Mononuclear cell (primary cell): ENCODE measurements at regions not wholly inside any gene's neighbourhood (a gene's known extent, or its start where the extent isn't known, plus 50 kb on each side); places are given as distances from the start of the nearest gene placed in this dataset.

Source experiments
- H3K27me3 ChIP-seq: 2 replicates; pipeline ENCODE4 v1.6.0; 2011; ENCODE audit warnings: low read length, control low read depth; ENCODE audit not compliant: insufficient read depth
- H3K4me1 ChIP-seq: 2 replicates; pipeline ENCODE4 v1.5.1; 2011; ENCODE audit warnings: mild to moderate bottlenecking, low read length, control low read depth; ENCODE audit not compliant: insufficient read depth
- H3K4me3 ChIP-seq: 2 replicates; pipeline ENCODE4 v1.5.1; 2011; ENCODE audit warnings: mild to moderate bottlenecking, low read length, moderate library complexity
- H3K9me3 ChIP-seq: 2 replicates; pipeline ENCODE4 v1.5.1; 2011; ENCODE audit warnings: low read depth, mild to moderate bottlenecking, control low read depth, low read length

GRCh38 chr12:124396544-124397398 lies 101.9 kb downstream of the RFLNA start:
- no peaks in the 10 kb centered on the region for H3K9me3 ChIP-seq
- H3K27me3 ChIP-seq: no peaks in the 10 kb centered on the region
- H3K4me3 ChIP-seq: no peak overlapping the region
- peaks cover 23% of the 10 kb centered on the region for H3K4me1 ChIP-seq

GRCh38 chr12:124395986-124396385 lies 101.1 kb downstream of the RFLNA start:
- Histone ChIP-seq H3K27me3 (no peaks in the 10 kb centered on the region), H3K4me3 (no peak overlapping the region), H3K4me1 (peaks cover 31% of the 10 kb centered on the region), H3K9me3 (no peaks in the 10 kb centered on the region)

GRCh38 chr12:124395284-124395752 lies 100.4 kb downstream of the RFLNA start:
- Histone ChIP-seq H3K4me3 (no peak overlapping the region), H3K27me3 (no peaks in the 10 kb centered on the region), H3K4me1 (peaks cover 38% of the 10 kb centered on the region), H3K9me3 (no peaks in the 10 kb centered on the region)

- Histone ChIP-seq H3K4me3 (no peak overlapping the region), H3K9me3 (no peaks in the 10 kb centered on the region), H3K27me3 (no peaks in the 10 kb centered on the region), H3K4me1 (peaks cover 45% of the 10 kb centered on the region)
These were observed 99.7 kb downstream of the RFLNA start for GRCh38 chr12:124394462-124395128.

- Histone ChIP-seq H3K4me1 (peaks cover 53% of the 10 kb centered on the region), H3K4me3 (no peak overlapping the region), H3K27me3 (no peaks in the 10 kb centered on the region), H3K9me3 (no peaks in the 10 kb centered on the region)
These were observed 98.9 kb downstream of the RFLNA start for GRCh38 chr12:124393831-124394230.

GRCh38 chr12:124393414-124393790 lies 98.5 kb downstream of the RFLNA start:
- H3K9me3 ChIP-seq: no peaks in the 10 kb centered on the region
- H3K4me1 ChIP-seq: peaks cover 55% of the 10 kb centered on the region
- no peaks in the 10 kb centered on the region for H3K27me3 ChIP-seq

GRCh38 chr12:124392667-124393413 lies 97.9 kb downstream of the RFLNA start:
- H3K27me3 ChIP-seq: no peaks in the 10 kb centered on the region
- H3K9me3 ChIP-seq: no peaks in the 10 kb centered on the region
- H3K4me1 ChIP-seq: peaks cover 60% of the 10 kb centered on the region
- no peak overlapping the region for H3K4me3 ChIP-seq

More at GRCh38 chr12:124393414-124393790, 98.5 kb downstream of the RFLNA start:
- no peak overlapping the region for H3K4me3 ChIP-seq

- no peaks in the 10 kb centered on the region for H3K27me3 ChIP-seq
- H3K9me3 ChIP-seq: no peaks in the 10 kb centered on the region
- no peak overlapping the region for H3K4me3 ChIP-seq
- peaks cover 60% of the 10 kb centered on the region for H3K4me1 ChIP-seq
These were observed 97.4 kb downstream of the RFLNA start for GRCh38 chr12:124392271-124392666.

- peaks cover 60% of the 10 kb centered on the region for H3K4me1 ChIP-seq
- no peaks in the 10 kb centered on the region for H3K27me3 ChIP-seq
- H3K9me3 ChIP-seq: no peaks in the 10 kb centered on the region
- H3K4me3 ChIP-seq: peak overlapping the region; percentile 30
These were observed 96.7 kb downstream of the RFLNA start for GRCh38 chr12:124391340-124392261.

GRCh38 chr12:124390442-124391097 lies 95.7 kb downstream of the RFLNA start:
- peak overlapping the region; percentile 30 for H3K4me3 ChIP-seq
- peaks cover 60% of the 10 kb centered on the region for H3K4me1 ChIP-seq
- H3K27me3 ChIP-seq: no peaks in the 10 kb centered on the region
- no peaks in the 10 kb centered on the region for H3K9me3 ChIP-seq

GRCh38 chr12:124389725-124390441 lies 95.0 kb downstream of the RFLNA start:
- Histone ChIP-seq H3K27me3 (no peaks in the 10 kb centered on the region), H3K4me1 (peaks cover 60% of the 10 kb centered on the region), H3K4me3 (no peak overlapping the region)

GRCh38 chr12:124389138-124389724 lies 94.3 kb downstream of the RFLNA start:
- peaks cover 60% of the 10 kb centered on the region for H3K4me1 ChIP-seq
- no peaks in the 10 kb centered on the region for H3K9me3 ChIP-seq
- H3K4me3 ChIP-seq: peak overlapping the region; percentile 28
- no peaks in the 10 kb centered on the region for H3K27me3 ChIP-seq

More at GRCh38 chr12:124389725-124390441, 95.0 kb downstream of the RFLNA start:
- H3K9me3 ChIP-seq: no peaks in the 10 kb centered on the region

- Histone ChIP-seq H3K27me3 (no peaks in the 10 kb centered on the region), H3K4me1 (peaks cover 55% of the 10 kb centered on the region), H3K4me3 (peak overlapping the region; percentile 28), H3K9me3 (no peaks in the 10 kb centered on the region)
These were observed 93.8 kb downstream of the RFLNA start for GRCh38 chr12:124388679-124389137.
